Gastrocnemius medialis (tissue), 4 donors: ENCODE measurements at regions not wholly inside any gene's neighbourhood (a gene's known extent, or its start where the extent isn't known, plus 50 kb on each side); places are given as distances from the start of the nearest gene placed in this dataset.
A peak's percentile ranks its signal among the peaks of the same experiment; 100 is the strongest.

ENCODE experiments used
- ATAC-seq, 2 donors: fragments of 150-250 bp; one replicate each; pipeline ENCODE4 v1.9.1; 2016
- DNase-seq, 2 donors: peaks; one replicate each; pipeline ENCODE4 v3.0.0-alpha.2; 2019
- H3K27ac ChIP-seq, 4 donors: fragments of 200-600 bp; sonication (generic); 1 replicate in 1 of 4; 2 replicates in 3 of 4; pipeline ENCODE4 v1.5.1; 2016 to 2018; ENCODE audit warnings: mild to moderate bottlenecking in 2 of 4, moderate library complexity in 1 of 4
- H3K27me3 ChIP-seq, 3 donors: fragments of 200-600 bp; sonication (generic) in 2 of 3; 1 replicate in 1 of 3; 2 replicates in 2 of 3; pipeline versions ENCODE4 v1.5.1 to v1.6.0; 2016 to 2019; ENCODE audit warnings: mild to moderate bottlenecking in 1 of 3, moderate library complexity in 1 of 3
- H3K36me3 ChIP-seq, 2 donors: fragments of 200-600 bp; sonication (generic) in 1 of 2; one replicate each; pipeline ENCODE4 v1.5.1; 2017 to 2018
- H3K4me1 ChIP-seq, 2 donors: fragments of 200-600 bp; sonication (generic) in 1 of 2; one replicate each; pipeline ENCODE4 v1.5.1; 2016 to 2017; ENCODE audit warnings: mild to moderate bottlenecking in 2 of 2
- H3K4me3 ChIP-seq, 4 donors: fragments of 200-600 bp; sonication (generic) in 3 of 4; 1 replicate in 1 of 4; 2 replicates in 3 of 4; pipeline ENCODE4 v1.5.1; 2016 to 2019; ENCODE audit warnings: mild to moderate bottlenecking in 2 of 4
- H3K9me3 ChIP-seq, 3 donors: fragments of 200-600 bp; sonication (generic) in 2 of 3; 1 replicate in 1 of 3; 2 replicates in 2 of 3; pipeline ENCODE4 v1.5.1; 2016 to 2019
- CTCF ChIP-seq, 5 experiments: fragments of 450-650 bp in 3 of 5; fragments of 200-600 bp in 2 of 5; sonication (generic) in 2 of 5; IDR thresholded peaks in 4 of 5; conservative IDR thresholded peaks in 1 of 5; 1 replicate in 4 of 5; 2 replicates in 1 of 5; pipeline ENCODE4 v1.5.1; 2016 to 2019; ENCODE audit warnings: antibody characterized with exemption in 5 of 5, mild to moderate bottlenecking in 3 of 5, moderate library complexity in 3 of 5
- POLR2A ChIP-seq, 2 donors: fragments of 450-650 bp; IDR thresholded peaks; one replicate each; pipeline ENCODE4 v1.6.1; 2017; ENCODE audit warnings: antibody characterized with exemption in 2 of 2, mild to moderate bottlenecking in 2 of 2, moderate library complexity in 2 of 2
- in situ Hi-C, 4 donors: fragments of 200-750 bp; cut with MboI; loops; one replicate each; pipeline versions ENCODE4 v1.15.0 to v1.8.0; 2017; ENCODE audit warnings: low sequenced_read_pairs in 4 of 4
- intact Hi-C: fragments of 100-400 bp; cut with DNase I; formaldehyde crosslinking; loops from one replicate; pipeline ENCODE4 v1.15.1; 2023; ENCODE audit warnings: low total_unique reads

DNA sequence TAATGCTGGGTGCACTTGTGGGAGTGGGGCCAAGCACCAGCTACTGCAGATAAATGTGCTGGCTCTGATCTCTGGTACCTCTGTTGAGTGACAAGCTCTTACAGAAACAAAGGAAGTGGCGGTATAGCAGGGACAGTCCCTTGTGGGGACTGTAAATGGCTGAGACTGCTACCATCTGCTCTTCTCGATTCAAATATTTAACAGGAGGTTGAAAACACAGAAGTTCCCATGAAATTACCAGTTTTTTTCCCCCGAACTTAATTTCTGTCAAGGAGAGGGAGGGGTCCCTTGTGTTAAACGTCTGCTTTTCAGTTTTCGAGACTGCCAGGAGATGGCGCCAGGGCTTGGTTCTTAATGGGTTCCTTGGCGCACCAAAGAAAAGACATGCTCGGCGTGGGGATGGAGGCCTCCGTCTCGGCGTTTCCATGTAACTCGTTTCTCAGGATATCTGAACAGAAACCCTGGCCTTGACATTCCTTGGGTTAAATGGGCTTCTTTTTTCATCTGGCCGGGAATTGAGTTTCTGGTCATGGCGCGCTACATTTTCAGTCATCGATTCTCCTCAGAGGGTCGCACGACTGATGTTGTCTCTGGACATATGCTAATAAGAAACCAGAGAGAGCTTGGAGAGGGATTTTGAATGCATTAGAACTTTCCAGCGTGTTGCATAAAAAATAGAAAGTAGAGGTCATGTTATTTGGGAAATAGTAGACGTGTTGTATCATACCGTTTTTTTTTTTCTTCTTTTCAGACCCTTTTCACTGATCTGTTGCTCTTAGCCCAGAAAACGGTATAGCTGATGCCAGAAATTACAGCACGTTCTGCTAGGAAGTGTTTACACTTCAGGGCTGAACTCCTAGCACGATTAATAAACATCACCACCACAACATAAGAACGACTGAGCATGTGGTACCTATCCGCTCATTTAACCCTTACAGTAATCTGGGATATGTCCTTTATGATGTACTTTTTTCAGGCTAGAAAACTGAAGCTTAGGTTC, 64.0 kb downstream of the CARTPT start:
- Histone ChIP-seq H3K27me3 (no peaks in the 10 kb centered on the region), H3K36me3 (no peaks in the 10 kb centered on the region), H3K4me3 (peak overlapping the region in 3 of 4 donors; percentile 35 to 43 (median 37)), H3K27ac (peak overlapping the region; percentile 9 to 58 (median 36)), H3K4me1 (peaks cover 0 to 8% of the 10 kb centered on the region in 2 donors), H3K9me3 (no peaks in the 10 kb centered on the region)
- in situ Hi-C loops (loop anchor here (5.0 to 25.0 kb wide), 4 partner anchors 522 to 534 kb away; partner anchors contain the start of genes MRPS27 (in 1 of the 4) and PTCD2 (in 1 of the 4)), intact Hi-C loops (loop anchor here (1.0 kb wide), 1 partner anchor 525 kb away; no protein-coding TSS in a partner anchor)
- TF ChIP-seq POLR2A (IDR thresholded peaks at IDR 0.05) (no peak), CTCF (IDR thresholded peaks at IDR 0.05 in 4 of 5, conservative IDR thresholded peaks at IDR 0.05 in 1 of 5) (peak; percentile 43 to 66 (median 60))
- DNase-seq (peak; percentile 24 to 62), ATAC-seq (peak; percentile 78 to 89)

- ATAC-seq (no peak), DNase-seq (no peak)
- no peak for TF ChIP-seq POLR2A (IDR thresholded peaks at IDR 0.05)
- no peak for TF ChIP-seq CTCF (IDR thresholded peaks at IDR 0.05 in 4 of 5, conservative IDR thresholded peaks at IDR 0.05 in 1 of 5)
- intact Hi-C loops = loop anchor here (1.0 kb wide), 1 partner anchor 524 kb away; no protein-coding TSS in a partner anchor
- in situ Hi-C loops = loop anchor here (5.0 to 25.0 kb wide), 4 partner anchors 521 to 533 kb away; partner anchors contain the start of genes MRPS27 (in 1 of the 4) and PTCD2 (in 1 of the 4)
- Histone ChIP-seq H3K4me1 (peaks cover 0 to 8% of the 10 kb centered on the region in 2 donors), H3K27ac (peak overlapping the region in 2 of 4 donors; percentile 9 to 54), H3K36me3 (no peaks in the 10 kb centered on the region), H3K4me3 (no peak overlapping the region), H3K9me3 (no peaks in the 10 kb centered on the region), H3K27me3 (no peaks in the 10 kb centered on the region)
Observed at GRCh38 chr5:71783891-71784290, 64.8 kb downstream of the CARTPT start.

DNA sequence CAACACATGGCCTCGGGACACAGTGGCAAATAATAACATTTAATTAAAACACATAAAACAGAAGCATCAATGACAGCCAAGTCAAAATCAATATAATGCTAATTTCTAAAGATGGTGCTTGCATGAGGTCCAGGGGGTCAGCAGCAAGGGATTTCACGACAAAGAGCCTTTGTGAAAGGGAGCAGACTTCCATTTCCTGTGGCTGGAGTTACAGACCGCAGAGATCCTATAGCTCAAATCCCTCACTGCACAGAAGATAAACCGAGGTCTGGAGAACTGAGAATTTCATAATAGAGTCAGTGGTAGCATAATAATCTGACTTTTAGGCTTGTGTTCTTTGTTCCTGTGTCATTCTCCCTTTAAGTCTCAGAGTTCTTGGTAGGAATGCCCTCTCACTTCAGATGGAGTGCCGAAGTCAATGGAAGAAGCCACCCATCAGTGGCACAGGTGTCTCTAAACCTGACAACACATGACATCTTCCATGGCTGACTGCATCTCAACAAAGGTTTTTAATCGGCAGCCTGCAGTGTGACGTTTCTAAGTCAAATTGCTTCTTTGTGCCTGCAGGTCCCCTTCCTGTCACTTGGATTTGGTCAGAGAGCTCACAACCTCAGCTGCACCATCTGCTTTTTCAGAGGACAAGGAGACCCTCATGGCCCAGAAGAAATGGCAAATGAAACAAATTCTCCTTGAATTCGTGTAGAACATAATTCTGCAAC, 67.4 kb downstream of the CARTPT start:
- H3K4me3 ChIP-seq = no peak overlapping the region
- no peak for ATAC-seq
- peaks cover 0 to 8% of the 10 kb centered on the region in 2 donors for H3K4me1 ChIP-seq
- intact Hi-C loops (no loop called here), in situ Hi-C loops (loop anchor here in 2 of 4 donors (10.0 to 25.0 kb wide), 2 partner anchors 518 to 526 kb away; partner anchors contain the start of genes MRPS27 (in 1 of the 2) and PTCD2 (in 1 of the 2))
- no peaks in the 10 kb centered on the region for H3K9me3 ChIP-seq
- H3K36me3 ChIP-seq = no peaks in the 10 kb centered on the region
- no peak for DNase-seq
- no peaks in the 10 kb centered on the region for H3K27me3 ChIP-seq
- H3K27ac ChIP-seq = no peak overlapping the region
- TF ChIP-seq CTCF (IDR thresholded peaks at IDR 0.05 in 4 of 5, conservative IDR thresholded peaks at IDR 0.05 in 1 of 5) = no peak
- no peak for TF ChIP-seq POLR2A (IDR thresholded peaks at IDR 0.05)

DNA sequence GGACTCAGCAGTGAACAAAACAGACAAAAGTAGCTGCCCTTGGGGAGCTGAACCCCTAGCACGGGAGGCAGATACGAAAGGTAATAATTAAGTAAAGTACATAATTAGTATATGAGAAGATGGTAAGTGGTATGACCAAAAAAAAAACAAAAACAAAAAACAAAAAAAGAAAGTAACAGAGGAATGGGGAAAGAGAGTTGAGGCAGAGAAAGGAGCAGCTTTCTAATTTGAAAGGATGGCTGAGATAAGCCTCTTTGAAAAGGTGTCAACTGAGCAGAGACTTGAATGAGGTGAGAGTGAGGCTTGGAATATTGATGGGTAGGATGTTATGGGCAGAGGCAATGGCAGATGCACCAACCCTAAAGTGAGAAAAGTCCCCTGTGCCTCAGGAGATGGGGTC, 69.7 kb downstream of the CARTPT start:
- DNase-seq = no peak
- no peak for ATAC-seq
- intact Hi-C loops = no loop called here
- Histone ChIP-seq H3K27ac (no peak overlapping the region), H3K4me3 (no peak overlapping the region), H3K36me3 (no peaks in the 10 kb centered on the region), H3K4me1 (no peaks in the 10 kb centered on the region), H3K27me3 (no peaks in the 10 kb centered on the region), H3K9me3 (no peaks in the 10 kb centered on the region)
- in situ Hi-C loops = loop anchor here in 2 of 4 donors (10.0 to 25.0 kb wide), 2 partner anchors 516 to 524 kb away; partner anchors contain the start of genes MRPS27 (in 1 of the 2) and PTCD2 (in 1 of the 2)
- TF ChIP-seq CTCF (IDR thresholded peaks at IDR 0.05 in 4 of 5, conservative IDR thresholded peaks at IDR 0.05 in 1 of 5) = no peak
